ENCODE measurements at regions not wholly inside any gene's neighbourhood (a gene's known extent, or its start where the extent isn't known, plus 50 kb on each side); places are given as distances from the start of the nearest gene placed in this dataset.

DNA sequence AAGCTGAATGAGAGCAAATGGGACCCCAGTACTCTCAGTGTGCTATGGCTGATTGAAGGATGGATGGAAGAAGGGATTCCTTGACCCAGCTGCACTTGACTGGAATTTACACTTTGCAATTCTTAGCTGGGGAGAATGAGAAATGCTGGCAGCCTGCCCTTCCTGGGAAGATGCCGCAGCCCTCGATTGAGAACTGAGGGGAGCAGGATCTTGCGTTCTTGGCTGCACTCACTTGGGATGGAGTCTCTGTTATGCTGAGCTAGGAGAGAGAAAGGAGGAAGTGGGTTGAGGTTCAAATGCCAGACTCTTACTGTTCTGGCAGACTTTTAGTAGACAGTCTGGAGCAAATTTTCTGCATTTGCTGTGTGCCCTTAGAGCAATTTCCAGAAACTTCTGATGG is 221.2 kb downstream of the FNDC1 start:
- Histone ChIP-seq H3K4me1 (ENCODE audit: control insufficient read depth in 2 of 2, insufficient read depth in 2 of 2, low read length in 2 of 2) (no peaks in the 10 kb centered on the region), H3K36me3 (replicated peaks in 1 of 2; ENCODE audit: control extremely low read depth in 1 of 2, control insufficient read depth in 1 of 2, extremely low read depth in 1 of 2, insufficient read depth in 2 of 2, low read length in 1 of 2) (no peaks in the 10 kb centered on the region), H3K27ac (ENCODE audit: low read length in 2 of 2) (no peak overlapping the region), H3K4me3 (ENCODE audit: control extremely low read depth in 1 of 5, extremely low read depth in 1 of 5, insufficient read depth in 1 of 5, low read depth in 2 of 5, low read length in 4 of 5) (no peak overlapping the region), H3K79me2 (ENCODE audit: control insufficient read depth, insufficient read depth, low read length) (no peaks in the 10 kb centered on the region), H4K20me1 (ENCODE audit: control insufficient read depth, insufficient read depth, low read length, poor library complexity, severe bottlenecking) (no peaks in the 10 kb centered on the region), H3K27me3 (replicated peaks in 1 of 4; ENCODE audit: control extremely low read depth in 1 of 4, control insufficient read depth in 3 of 4, insufficient read depth in 4 of 4, low read length in 3 of 4) (peaks cover 0 to 7% (median 4%) of the 10 kb centered on the region in 4 experiments), H3K9ac (ENCODE audit: low read length) (no peak overlapping the region), H2AFZ (ENCODE audit: insufficient read depth, low read depth, low read length, poor library complexity, severe bottlenecking) (no peak overlapping the region), H3K4me2 (replicated peaks; ENCODE audit: low read depth, low read length, poor library complexity, severe bottlenecking) (no peak overlapping the region), H3K9me3 (ENCODE audit: control extremely low read depth in 1 of 3, control insufficient read depth in 2 of 3, insufficient read depth in 1 of 3, low read length in 2 of 3) (peaks cover 0 to 10% (median 0%) of the 10 kb centered on the region in 3 donors)
- ChIA-PET POLR2A (no interaction called here), CTCF (no interaction called here)
- no peak for DNase-seq
- Mint-ChIP-seq H3K9me3 (ENCODE audit: insufficient read depth) (no peaks in the 10 kb centered on the region), H3K4me1 (no peaks in the 10 kb centered on the region), H3K27ac (no peak overlapping the region), H3K4me3 (no peak overlapping the region), H3K27me3 (peaks cover 38% of the 10 kb centered on the region)
- 74% methylated on average over 3 of the region's 3 CpGs for WGBS (ENCODE audit: insufficient coverage)
- no peak for TF ChIP-seq EZH2 (IDR thresholded peaks at IDR 0.05; ENCODE audit: borderline replicate concordance, insufficient read depth, low read depth, low read length, poor library complexity, severe bottlenecking)
- intact Hi-C loops (cut with micrococcal nuclease): no loop called here
- ATAC-seq (ENCODE audit: low read depth): no peak

DNA sequence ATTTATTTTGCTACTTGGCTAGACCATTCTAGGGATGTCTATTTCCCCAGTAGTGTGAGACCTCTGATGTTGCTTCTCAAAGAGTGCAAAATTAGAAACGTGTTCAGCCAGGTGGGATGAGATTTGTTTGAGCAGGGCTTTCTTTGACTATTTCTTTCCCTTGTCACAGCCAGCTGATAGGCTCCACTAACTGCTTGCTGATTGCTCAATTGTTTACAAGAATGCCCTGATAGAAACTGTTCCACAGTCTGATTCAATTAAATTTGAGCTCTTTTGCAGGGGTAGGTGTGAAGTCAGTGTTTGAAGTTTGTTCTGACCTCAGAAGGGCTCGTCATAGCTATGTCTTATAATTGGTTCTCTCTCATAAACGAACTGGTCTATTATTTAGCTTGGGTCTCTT is 220.5 kb downstream of the FNDC1 start:
- H3K9ac ChIP-seq (ENCODE audit: low read length): no peak overlapping the region
- H3K36me3 ChIP-seq (replicated peaks in 1 of 2; ENCODE audit: control extremely low read depth in 1 of 2, control insufficient read depth in 1 of 2, extremely low read depth in 1 of 2, insufficient read depth in 2 of 2, low read length in 1 of 2): no peaks in the 10 kb centered on the region
- Mint-ChIP-seq H3K9me3 (ENCODE audit: insufficient read depth) (peaks cover 2% of the 10 kb centered on the region), H3K27me3 (peaks cover 34% of the 10 kb centered on the region), H3K4me3 (no peak overlapping the region), H3K4me1 (no peaks in the 10 kb centered on the region), H3K27ac (no peak overlapping the region)
- POLR2A ChIA-PET: no interaction called here
- no peaks in the 10 kb centered on the region for H3K4me1 ChIP-seq (ENCODE audit: control insufficient read depth in 2 of 2, insufficient read depth in 2 of 2, low read length in 2 of 2)
- ATAC-seq (ENCODE audit: low read depth): no peak
- CTCF ChIA-PET: no interaction called here
- no CpG with 5 or more reads among the region's 3 CpGs for WGBS (ENCODE audit: insufficient coverage)
- no peaks in the 10 kb centered on the region for H4K20me1 ChIP-seq (ENCODE audit: control insufficient read depth, insufficient read depth, low read length, poor library complexity, severe bottlenecking)
- TF ChIP-seq, protein P1, sequence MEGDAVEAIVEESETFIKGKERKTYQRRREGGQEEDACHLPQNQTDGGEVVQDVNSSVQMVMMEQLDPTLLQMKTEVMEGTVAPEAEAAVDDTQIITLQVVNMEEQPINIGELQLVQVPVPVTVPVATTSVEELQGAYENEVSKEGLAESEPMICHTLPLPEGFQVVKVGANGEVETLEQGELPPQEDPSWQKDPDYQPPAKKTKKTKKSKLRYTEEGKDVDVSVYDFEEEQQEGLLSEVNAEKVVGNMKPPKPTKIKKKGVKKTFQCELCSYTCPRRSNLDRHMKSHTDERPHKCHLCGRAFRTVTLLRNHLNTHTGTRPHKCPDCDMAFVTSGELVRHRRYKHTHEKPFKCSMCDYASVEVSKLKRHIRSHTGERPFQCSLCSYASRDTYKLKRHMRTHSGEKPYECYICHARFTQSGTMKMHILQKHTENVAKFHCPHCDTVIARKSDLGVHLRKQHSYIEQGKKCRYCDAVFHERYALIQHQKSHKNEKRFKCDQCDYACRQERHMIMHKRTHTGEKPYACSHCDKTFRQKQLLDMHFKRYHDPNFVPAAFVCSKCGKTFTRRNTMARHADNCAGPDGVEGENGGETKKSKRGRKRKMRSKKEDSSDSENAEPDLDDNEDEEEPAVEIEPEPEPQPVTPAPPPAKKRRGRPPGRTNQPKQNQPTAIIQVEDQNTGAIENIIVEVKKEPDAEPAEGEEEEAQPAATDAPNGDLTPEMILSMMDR (IDR thresholded peaks at IDR 0.05): no peak
- intact Hi-C loops (cut with micrococcal nuclease): no loop called here
- DNase-seq: no peak
- no peak overlapping the region for H3K4me2 ChIP-seq (replicated peaks; ENCODE audit: low read depth, low read length, poor library complexity, severe bottlenecking)
- peaks cover 0 to 6% (median 4%) of the 10 kb centered on the region in 4 experiments for H3K27me3 ChIP-seq (replicated peaks in 1 of 4; ENCODE audit: control extremely low read depth in 1 of 4, control insufficient read depth in 3 of 4, insufficient read depth in 4 of 4, low read length in 3 of 4)
- H3K9me3 ChIP-seq (ENCODE audit: control extremely low read depth in 1 of 3, control insufficient read depth in 2 of 3, insufficient read depth in 1 of 3, low read length in 2 of 3): peaks cover 0 to 10% (median 5%) of the 10 kb centered on the region in 3 donors
- H3K27ac ChIP-seq (ENCODE audit: low read length in 2 of 2): no peak overlapping the region
- H3K4me3 ChIP-seq (ENCODE audit: control extremely low read depth in 1 of 5, extremely low read depth in 1 of 5, insufficient read depth in 1 of 5, low read depth in 2 of 5, low read length in 4 of 5): no peak overlapping the region
- H2AFZ ChIP-seq (ENCODE audit: insufficient read depth, low read depth, low read length, poor library complexity, severe bottlenecking): no peak overlapping the region
- no peaks in the 10 kb centered on the region for H3K79me2 ChIP-seq (ENCODE audit: control insufficient read depth, insufficient read depth, low read length)

Data from B cell (primary cell).